Mesendoderm (in vitro differentiated cells): ENCODE measurements at regions not wholly inside any gene's neighbourhood (a gene's known extent, or its start where the extent isn't known, plus 50 kb on each side); places are given as distances from the start of the nearest gene placed in this dataset.

Experiments used
- DNase-seq: peaks from one replicate; pipeline ENCODE4 v3.0.0; 2013
- H2AK5ac ChIP-seq: 2 replicates; pipeline ENCODE4 v1.6.1; 2013; ENCODE audit warnings: low read length, inconsistent platforms
- H2BK120ac ChIP-seq: 2 replicates; pipeline ENCODE4 v1.6.1; 2013; ENCODE audit warnings: low read depth, mild to moderate bottlenecking, low read length, moderate library complexity, mixed read lengths
- H2BK15ac ChIP-seq: replicated peaks from 2 replicates; pipeline ENCODE4 v1.6.1; 2013; ENCODE audit warnings: low read depth, mild to moderate bottlenecking, moderate library complexity
- H2BK5ac ChIP-seq: 2 replicates; pipeline ENCODE4 v1.6.1; 2013; ENCODE audit warnings: low read length, inconsistent platforms
- H3K18ac ChIP-seq: 2 replicates; pipeline ENCODE4 v1.6.1; 2013; ENCODE audit warnings: mild to moderate bottlenecking, low read length, mixed read lengths
- H3K23ac ChIP-seq: one replicate; pipeline ENCODE4 v1.6.1; 2013; ENCODE audit warnings: low read length
- H3K27ac ChIP-seq: 2 replicates; pipeline ENCODE4 v1.5.1; 2013; ENCODE audit warnings: low read depth, mild to moderate bottlenecking, inconsistent platforms, low read length, moderate library complexity
- H3K27me3 ChIP-seq: 2 replicates; pipeline ENCODE4 v1.6.1; 2013; ENCODE audit warnings: low read length, control low read depth, mild to moderate bottlenecking, inconsistent platforms; ENCODE audit not compliant: insufficient read depth, poor library complexity
- H3K36me3 ChIP-seq: 2 replicates; pipeline ENCODE4 v1.6.1; 2013; ENCODE audit warnings: low read length, inconsistent platforms; ENCODE audit not compliant: control insufficient read depth, insufficient read depth
- H3K4ac ChIP-seq: one replicate; pipeline ENCODE4 v1.6.1; 2013; ENCODE audit warnings: low read depth, mild to moderate bottlenecking, low read length, moderate library complexity
- H3K4me1 ChIP-seq: 2 replicates; pipeline ENCODE4 v1.6.1; 2013; ENCODE audit warnings: low read depth, low read length, inconsistent platforms; ENCODE audit not compliant: control insufficient read depth
- H3K4me2 ChIP-seq: 2 replicates; pipeline ENCODE4 v1.6.1; 2013; ENCODE audit warnings: low read length
- H3K4me3 ChIP-seq: 2 replicates; pipeline ENCODE4 v1.5.1; 2013; ENCODE audit warnings: mild to moderate bottlenecking, low read length
- H3K56ac ChIP-seq: one replicate; pipeline ENCODE4 v1.6.1; 2013; ENCODE audit warnings: low read length
- H3K79me1 ChIP-seq: 2 replicates; pipeline ENCODE4 v1.6.1; 2013; ENCODE audit warnings: low read length, inconsistent platforms
- H3K79me2 ChIP-seq: 2 replicates; pipeline ENCODE4 v1.6.1; 2013; ENCODE audit warnings: mild to moderate bottlenecking, low read length; ENCODE audit not compliant: control insufficient read depth, insufficient read depth
- H3K9ac ChIP-seq: 2 replicates; pipeline ENCODE4 v1.6.1; 2013; ENCODE audit warnings: low read length, inconsistent platforms
- H4K5ac ChIP-seq: one replicate; pipeline ENCODE4 v1.6.1; 2013; ENCODE audit warnings: low read length
- H4K8ac ChIP-seq: one replicate; pipeline ENCODE4 v1.6.1; 2013; ENCODE audit warnings: low read depth, mild to moderate bottlenecking, control low read depth, low read length, moderate library complexity
- WGBS: extraction: QIAGEN DNeasy Blood & Tissue Kit; methylation state at CpG from one replicate; pipeline ENCODE4 v1.1.7; 2013; ENCODE audit warnings: low lambda C conversion rate, missing lambda C conversion rate; ENCODE audit not compliant: insufficient coverage; ENCODE audit errors: extremely low coverage; 5-methylcytosine and 5-hydroxymethylcytosine counted together

- H3K9ac ChIP-seq = no peak overlapping the region
- no peaks in the 10 kb centered on the region for H3K27me3 ChIP-seq
- H2BK5ac ChIP-seq = no peak overlapping the region
- H2AK5ac ChIP-seq = no peak overlapping the region
- no peak overlapping the region for H3K56ac ChIP-seq
- H3K27ac ChIP-seq = no peak overlapping the region
- no peak overlapping the region for H3K23ac ChIP-seq
- H3K79me2 ChIP-seq = no peaks in the 10 kb centered on the region
- no peak overlapping the region for H2BK15ac ChIP-seq
- DNase-seq = no peak
- H3K4ac ChIP-seq = no peak overlapping the region
- no CpG with 5 or more reads among the region's 9 CpGs for WGBS
- H4K5ac ChIP-seq = no peak overlapping the region
- no peak overlapping the region for H3K4me2 ChIP-seq
- no peaks in the 10 kb centered on the region for H3K79me1 ChIP-seq
- H3K18ac ChIP-seq = no peak overlapping the region
- H4K8ac ChIP-seq = no peak overlapping the region
- no peak overlapping the region for H2BK120ac ChIP-seq
- H3K4me1 ChIP-seq = no peaks in the 10 kb centered on the region
- no peak overlapping the region for H3K4me3 ChIP-seq
- H3K36me3 ChIP-seq = no peaks in the 10 kb centered on the region
These were observed 381.2 kb downstream of the NFIB start for GRCh38 chr9:13932528-13933267.

- no peak overlapping the region for H3K4me2 ChIP-seq
- no peak overlapping the region for H3K27ac ChIP-seq
- no peaks in the 10 kb centered on the region for H3K79me1 ChIP-seq
- no peak overlapping the region for H3K56ac ChIP-seq
- no peak overlapping the region for H3K9ac ChIP-seq
- no peak overlapping the region for H2BK120ac ChIP-seq
- no peaks in the 10 kb centered on the region for H3K79me2 ChIP-seq
- H3K36me3 ChIP-seq = no peaks in the 10 kb centered on the region
- H3K4ac ChIP-seq = no peak overlapping the region
- DNase-seq = no peak
- H2AK5ac ChIP-seq = no peak overlapping the region
- no peak overlapping the region for H3K18ac ChIP-seq
- no peak overlapping the region for H2BK15ac ChIP-seq
- no peak overlapping the region for H4K5ac ChIP-seq
- H3K4me3 ChIP-seq = no peak overlapping the region
- H3K4me1 ChIP-seq = no peaks in the 10 kb centered on the region
- no peaks in the 10 kb centered on the region for H3K27me3 ChIP-seq
- WGBS = no CpG with 5 or more reads among the region's 2 CpGs
- no peak overlapping the region for H2BK5ac ChIP-seq
- H4K8ac ChIP-seq = no peak overlapping the region
- H3K23ac ChIP-seq = no peak overlapping the region
These were observed 384.9 kb downstream of the NFIB start for GRCh38 chr9:13929013-13929412.

- H4K8ac ChIP-seq = no peak overlapping the region
- H2BK5ac ChIP-seq = no peak overlapping the region
- no CpG with 5 or more reads among the region's 4 CpGs for WGBS
- H3K9ac ChIP-seq = no peak overlapping the region
- H2BK15ac ChIP-seq = no peak overlapping the region
- DNase-seq = no peak
- H3K79me1 ChIP-seq = no peaks in the 10 kb centered on the region
- H3K27ac ChIP-seq = no peak overlapping the region
- H3K27me3 ChIP-seq = no peaks in the 10 kb centered on the region
- H3K36me3 ChIP-seq = no peaks in the 10 kb centered on the region
- no peak overlapping the region for H3K4ac ChIP-seq
- no peak overlapping the region for H2BK120ac ChIP-seq
- no peak overlapping the region for H3K18ac ChIP-seq
- H3K79me2 ChIP-seq = no peaks in the 10 kb centered on the region
- no peak overlapping the region for H3K56ac ChIP-seq
- no peaks in the 10 kb centered on the region for H3K4me1 ChIP-seq
- no peak overlapping the region for H2AK5ac ChIP-seq
- no peak overlapping the region for H3K4me2 ChIP-seq
- H4K5ac ChIP-seq = no peak overlapping the region
- H3K23ac ChIP-seq = no peak overlapping the region
- H3K4me3 ChIP-seq = no peak overlapping the region
These were observed 390.6 kb downstream of the NFIB start for GRCh38 chr9:13923381-13923780.

- no peak overlapping the region for H3K9ac ChIP-seq
- H3K36me3 ChIP-seq = no peaks in the 10 kb centered on the region
- no peak for DNase-seq
- no peak overlapping the region for H4K5ac ChIP-seq
- no peaks in the 10 kb centered on the region for H3K4me1 ChIP-seq
- H3K4me2 ChIP-seq = no peak overlapping the region
- H2AK5ac ChIP-seq = no peak overlapping the region
- H3K27ac ChIP-seq = no peak overlapping the region
- no peak overlapping the region for H3K4me3 ChIP-seq
- H3K27me3 ChIP-seq = no peaks in the 10 kb centered on the region
- no peak overlapping the region for H3K56ac ChIP-seq
- no peak overlapping the region for H2BK120ac ChIP-seq
- H3K23ac ChIP-seq = no peak overlapping the region
- H2BK5ac ChIP-seq = no peak overlapping the region
- no peak overlapping the region for H3K18ac ChIP-seq
- H4K8ac ChIP-seq = no peak overlapping the region
- no peaks in the 10 kb centered on the region for H3K79me2 ChIP-seq
- no peak overlapping the region for H2BK15ac ChIP-seq
- H3K79me1 ChIP-seq = no peaks in the 10 kb centered on the region
- H3K4ac ChIP-seq = no peak overlapping the region
These were observed 393.4 kb downstream of the NFIB start for GRCh38 chr9:13920557-13920956.

DNA sequence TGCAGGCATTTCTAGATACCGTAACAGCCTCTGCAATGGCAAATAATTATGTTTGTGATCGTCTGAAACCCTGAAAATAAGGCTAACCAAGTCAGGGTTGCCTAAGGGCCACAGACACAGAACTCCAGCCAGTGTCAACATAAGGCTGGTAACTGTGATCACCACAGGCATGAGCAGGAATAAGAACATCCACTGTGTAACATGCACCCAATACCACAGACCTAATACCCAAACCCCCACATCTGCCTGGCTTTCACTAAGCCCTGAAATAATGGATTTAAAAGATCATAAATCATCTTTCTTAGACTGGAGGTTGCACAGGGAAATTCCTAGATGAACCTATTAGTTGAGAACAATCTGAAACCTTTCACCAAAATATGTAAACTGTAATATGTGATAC, 394.5 kb downstream of the NFIB start:
- Histone ChIP-seq H3K27me3 (no peaks in the 10 kb centered on the region), H3K9ac (no peak overlapping the region), H3K36me3 (no peaks in the 10 kb centered on the region), H2AK5ac (no peak overlapping the region), H3K79me1 (no peaks in the 10 kb centered on the region), H3K18ac (no peak overlapping the region), H2BK120ac (no peak overlapping the region), H2BK5ac (no peak overlapping the region), H4K5ac (no peak overlapping the region), H3K4ac (no peak overlapping the region), H3K79me2 (no peaks in the 10 kb centered on the region), H3K4me3 (no peak overlapping the region), H3K4me2 (no peak overlapping the region), H3K56ac (no peak overlapping the region), H3K23ac (no peak overlapping the region), H3K4me1 (no peaks in the 10 kb centered on the region), H4K8ac (no peak overlapping the region), H3K27ac (no peak overlapping the region), H2BK15ac (no peak overlapping the region)
- DNase-seq = no peak
- WGBS = no CpG with 5 or more reads among the region's 2 CpGs

GRCh38 chr9:13917534-13917933, 396.4 kb downstream of the NFIB start:
- Histone ChIP-seq H2BK5ac (no peak overlapping the region), H3K79me2 (no peaks in the 10 kb centered on the region), H4K5ac (no peak overlapping the region), H3K79me1 (no peaks in the 10 kb centered on the region), H2BK120ac (no peak overlapping the region), H3K9ac (no peak overlapping the region), H3K27me3 (no peaks in the 10 kb centered on the region), H3K27ac (no peak overlapping the region), H3K4ac (no peak overlapping the region), H3K18ac (no peak overlapping the region), H3K23ac (no peak overlapping the region), H3K4me1 (no peaks in the 10 kb centered on the region), H3K36me3 (no peaks in the 10 kb centered on the region), H3K56ac (no peak overlapping the region), H4K8ac (no peak overlapping the region), H2AK5ac (no peak overlapping the region), H3K4me3 (no peak overlapping the region), H3K4me2 (no peak overlapping the region), H2BK15ac (no peak overlapping the region)
- no peak for DNase-seq
